ENCODE measurements at regions not wholly inside any gene's neighbourhood (a gene's known extent, or its start where the extent isn't known, plus 50 kb on each side); places are given as distances from the start of the nearest gene placed in this dataset.

- no peak for DNase-seq (ENCODE audit: low spot score)
These were observed 1349.2 kb downstream of the DSC3 start for GRCh38 chr18:29693334-29693733.

GRCh38 chr18:29681578-29681977 is 1361.0 kb downstream of the DSC3 start:
- no peak for DNase-seq (ENCODE audit: low spot score)

GRCh38 chr18:29664278-29665036 is 1378.1 kb downstream of the DSC3 start:
- no peak for DNase-seq (ENCODE audit: low spot score)

GRCh38 chr18:29661924-29662323 is 1380.6 kb downstream of the DSC3 start:
- DNase-seq (ENCODE audit: low spot score), result no peak

- DNase-seq (ENCODE audit: low spot score), result no peak
These were observed 1381.8 kb downstream of the DSC3 start for GRCh38 chr18:29660777-29661176.

- DNase-seq (ENCODE audit: low spot score), result no peak
These were observed 1388.8 kb downstream of the DSC3 start for GRCh38 chr18:29653671-29654215.

- DNase-seq (ENCODE audit: low spot score), result no peak
These were observed 1389.7 kb downstream of the DSC3 start for GRCh38 chr18:29652797-29653196.

GRCh38 chr18:29651122-29651680 is 1391.3 kb downstream of the DSC3 start:
- no peak for DNase-seq (ENCODE audit: low spot score)

GRCh38 chr18:29648891-29649290 is 1393.7 kb downstream of the DSC3 start:
- DNase-seq (ENCODE audit: low spot score), result no peak

- no peak for DNase-seq (ENCODE audit: low spot score)
These were observed 1394.8 kb downstream of the DSC3 start for GRCh38 chr18:29647700-29648099.

- DNase-seq (ENCODE audit: low spot score), result no peak
These were observed 1398.3 kb downstream of the DSC3 start for GRCh38 chr18:29644276-29644675.

- DNase-seq (ENCODE audit: low spot score), result no peak
These were observed 1413.0 kb downstream of the DSC3 start for GRCh38 chr18:29629493-29630036.

- DNase-seq (ENCODE audit: low spot score), result no peak
These were observed 1416.4 kb downstream of the DSC3 start for GRCh38 chr18:29626094-29626493.

GRCh38 chr18:29616867-29617266 is 1425.7 kb downstream of the DSC3 start:
- no peak for DNase-seq (ENCODE audit: low spot score)

GRCh38 chr18:29608982-29609381 is 1432.1 kb upstream of the CDH2 start:
- DNase-seq (ENCODE audit: low spot score), result no peak

GRCh38 chr18:29605365-29605764 is 1428.4 kb upstream of the CDH2 start:
- DNase-seq (ENCODE audit: low spot score), result no peak

- no peak for DNase-seq (ENCODE audit: low spot score)
These were observed 1420.0 kb upstream of the CDH2 start for GRCh38 chr18:29596959-29597358.

- DNase-seq (ENCODE audit: low spot score), result no peak
These were observed 1417.6 kb upstream of the CDH2 start for GRCh38 chr18:29594493-29594892.

- no peak for DNase-seq (ENCODE audit: low spot score)
These were observed 1411.6 kb upstream of the CDH2 start for GRCh38 chr18:29588446-29589100.

- DNase-seq (ENCODE audit: low spot score), result no peak
These were observed 1409.3 kb upstream of the CDH2 start for GRCh38 chr18:29586210-29586609.

- no peak for DNase-seq (ENCODE audit: low spot score)
These were observed 1383.3 kb upstream of the CDH2 start for GRCh38 chr18:29560270-29560669.

GRCh38 chr18:29556070-29556469 is 1379.1 kb upstream of the CDH2 start:
- no peak for DNase-seq (ENCODE audit: low spot score)

GRCh38 chr18:29549759-29550158 is 1372.8 kb upstream of the CDH2 start:
- DNase-seq (ENCODE audit: low spot score), result no peak
